NCI-H1092 (cell line): ENCODE measurements at regions not wholly inside any gene's neighbourhood (a gene's known extent, or its start where the extent isn't known, plus 50 kb on each side); places are given as distances from the start of the nearest gene placed in this dataset.

Experiments
- DNase-seq: peaks from one replicate; lab custom pipeline; 2025; lab: John Stamatoyannopoulos, UW

GRCh38 chr2:64704161-64704560, 50.4 kb upstream of the SERTAD2 start:
- no peak for DNase-seq

DNA sequence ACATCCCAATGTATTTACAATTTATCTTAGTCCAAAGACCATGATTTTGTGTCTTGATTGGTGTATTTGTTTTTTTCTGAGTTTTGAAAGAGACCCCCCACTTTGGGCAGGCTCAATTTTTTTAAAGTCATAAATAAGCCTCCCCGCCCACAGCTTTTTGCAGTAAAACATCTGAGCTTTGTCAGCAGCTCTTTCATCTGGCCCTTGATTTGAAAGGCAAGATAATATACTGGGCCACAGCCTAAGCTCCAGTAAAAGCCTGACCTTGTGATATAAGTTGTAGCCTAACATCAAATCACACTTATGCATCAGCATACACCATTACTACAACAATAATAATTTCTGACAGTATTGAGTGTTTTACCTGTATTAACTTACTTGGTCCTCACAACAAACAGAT, 51.3 kb upstream of the SERTAD2 start:
- no peak for DNase-seq

GRCh38 chr2:64707276-64707675, 53.6 kb upstream of the SERTAD2 start:
- no peak for DNase-seq

GRCh38 chr2:64708829-64709228, 55.1 kb upstream of the SERTAD2 start:
- no peak for DNase-seq

GRCh38 chr2:64711252-64711800, 57.6 kb upstream of the SERTAD2 start:
- no peak for DNase-seq

DNA sequence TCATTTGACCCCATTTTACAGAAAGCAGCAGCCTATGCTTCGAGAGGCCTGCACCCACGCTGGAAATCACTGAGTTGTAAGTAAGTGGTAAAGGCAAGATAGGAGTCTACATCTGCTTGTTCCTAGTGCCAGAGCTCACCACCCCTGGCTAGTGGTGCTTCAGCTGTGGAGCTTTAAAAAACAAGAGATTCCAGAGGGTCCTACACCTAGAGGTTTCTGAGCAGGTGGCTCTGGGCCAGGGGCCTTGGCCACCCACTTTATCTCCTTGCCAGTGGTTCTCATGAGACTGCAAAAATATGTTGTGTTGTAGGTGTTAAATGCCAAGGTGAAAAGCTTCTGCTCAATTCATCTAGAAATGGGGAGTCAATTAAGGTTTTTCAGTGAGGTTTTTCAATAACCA, 60.0 kb upstream of the SERTAD2 start:
- no peak for DNase-seq

- no peak for DNase-seq
Observed at GRCh38 chr2:64716569-64716968, 62.9 kb upstream of the SERTAD2 start.

DNA sequence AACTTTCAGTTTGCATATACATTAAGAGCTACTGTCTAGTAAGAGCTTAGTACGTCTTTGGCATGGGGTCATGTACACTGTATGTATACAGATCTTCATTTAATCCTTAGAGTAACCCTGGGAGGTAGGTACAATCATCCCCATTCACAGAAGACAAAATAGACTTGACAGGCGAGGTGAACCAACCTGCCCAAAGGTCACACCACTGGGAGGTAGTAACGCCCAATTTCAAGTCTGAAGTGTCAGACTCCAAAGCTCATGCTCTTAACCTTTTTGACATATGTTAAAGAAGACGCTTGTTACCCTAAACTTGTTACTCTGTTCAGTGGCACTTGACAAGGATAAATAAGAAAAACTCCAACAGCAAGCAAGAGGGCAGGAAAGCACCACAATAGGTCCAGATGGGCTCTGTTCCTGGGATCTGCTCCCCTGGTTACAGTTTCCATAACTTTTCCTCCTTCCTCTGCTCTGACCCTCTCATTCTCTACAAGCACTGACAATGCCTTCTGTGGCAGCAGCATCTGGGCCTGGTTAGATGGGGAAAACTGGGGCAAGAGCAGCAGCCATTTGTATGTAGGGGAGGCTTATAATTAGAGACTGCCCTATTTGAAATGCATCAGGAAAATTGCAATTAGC, 64.7 kb upstream of the SERTAD2 start:
- no peak for DNase-seq

- DNase-seq = no peak
Observed at GRCh38 chr2:64720535-64721319, 67.0 kb upstream of the SERTAD2 start.

GRCh38 chr2:64721320-64721623, 67.6 kb upstream of the SERTAD2 start:
- no peak for DNase-seq

DNA sequence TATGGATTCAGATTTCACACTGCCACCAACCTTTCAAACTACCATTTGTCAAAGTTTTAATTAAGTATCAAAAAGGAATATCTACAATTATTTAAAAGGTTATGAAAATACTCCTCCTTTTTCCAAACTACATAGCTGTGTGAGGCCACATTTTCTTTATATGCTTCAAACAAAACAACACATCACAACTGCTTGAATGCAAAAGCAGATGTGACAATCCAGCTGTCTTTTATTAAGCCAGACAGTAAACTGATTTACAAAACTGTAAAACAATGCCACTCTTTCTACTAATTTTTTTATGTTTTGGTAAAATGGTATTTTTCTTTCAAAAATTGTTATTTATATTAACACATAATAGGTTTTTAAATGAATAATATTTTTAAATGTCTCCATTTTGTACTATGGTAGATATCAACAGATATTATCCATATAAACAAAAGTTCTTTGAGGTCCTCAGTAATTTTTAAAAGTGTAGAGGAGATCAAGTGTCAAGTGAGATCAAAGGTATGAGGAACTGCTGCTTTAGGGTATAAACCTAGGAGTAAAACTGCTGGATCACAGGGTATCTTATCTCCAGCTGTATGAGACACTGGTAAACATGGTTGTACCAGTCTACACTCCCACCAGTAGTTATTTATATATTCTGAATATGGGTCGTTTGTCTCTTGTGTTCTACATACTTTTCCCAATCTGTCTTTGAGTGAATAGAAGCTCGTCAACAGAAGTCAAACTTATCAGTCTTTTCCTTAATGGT, 68.8 kb upstream of the SERTAD2 start:
- DNase-seq = no peak

GRCh38 chr2:64727013-64727767, 73.5 kb upstream of the SERTAD2 start:
- no peak for DNase-seq

DNA sequence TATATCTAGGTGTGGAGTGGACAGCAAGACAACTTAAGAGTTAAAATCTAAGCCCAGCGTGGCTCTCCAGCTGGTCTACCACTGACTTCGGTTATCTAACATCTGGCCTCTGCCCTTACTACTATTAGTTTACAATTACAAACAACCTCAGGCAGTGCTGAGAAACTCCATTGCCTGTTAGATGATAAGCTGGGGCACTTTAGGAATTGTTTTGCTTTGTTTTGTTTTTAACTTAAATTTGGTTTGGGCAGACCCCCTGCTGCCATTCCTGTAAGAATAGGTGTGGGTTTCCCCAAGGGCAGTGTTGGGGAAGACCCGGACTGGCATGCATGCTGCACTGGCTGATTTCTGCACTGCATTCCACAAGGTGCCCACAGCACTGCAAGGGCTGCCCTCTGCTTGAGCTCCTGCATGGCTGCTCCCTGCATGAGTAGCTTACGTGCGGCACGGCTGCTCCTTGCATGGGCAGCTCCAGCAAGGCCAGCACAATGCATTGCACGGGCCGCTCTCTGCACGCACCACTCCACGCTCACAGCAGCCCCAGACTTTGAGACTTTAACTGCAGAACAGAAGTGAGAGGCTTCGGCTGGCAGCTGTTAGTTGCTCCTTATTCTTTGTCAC, 74.2 kb upstream of the SERTAD2 start:
- DNase-seq = no peak

DNA sequence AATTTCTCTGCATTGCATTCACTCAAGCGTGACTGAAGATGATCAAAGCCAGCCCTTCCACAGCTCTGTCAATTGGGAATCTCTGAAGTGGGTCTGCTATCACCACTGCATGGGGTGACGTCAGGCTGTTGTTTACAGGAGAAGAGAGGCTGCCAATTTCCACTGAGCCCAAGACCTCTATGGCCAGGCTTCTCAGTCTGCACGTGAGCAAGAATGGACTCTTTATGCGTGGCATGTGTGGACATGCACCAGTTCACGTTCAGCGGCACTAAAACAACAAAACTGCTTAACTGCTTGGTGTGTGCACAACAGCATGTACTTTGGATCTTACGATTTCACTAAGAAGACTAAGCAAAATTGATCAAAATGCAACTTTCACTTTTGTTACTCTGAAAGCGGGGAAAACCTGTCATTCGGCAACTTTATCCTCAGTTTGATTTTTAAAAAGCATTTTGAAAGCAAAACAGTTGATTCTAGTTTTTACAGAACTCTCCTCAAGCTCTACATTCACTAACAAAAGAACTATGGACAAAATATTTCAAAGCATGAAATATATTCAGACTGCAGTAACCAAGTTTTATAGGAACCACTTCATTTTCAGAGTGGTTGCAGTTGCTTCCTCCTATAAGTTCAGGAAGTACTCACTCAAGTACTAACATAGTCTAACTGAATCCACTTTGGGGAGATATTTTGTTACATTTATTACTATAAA, 77.0 kb upstream of the SERTAD2 start:
- DNase-seq = peak; percentile 51

GRCh38 chr2:64731263-64731643, 77.5 kb upstream of the SERTAD2 start:
- DNase-seq = no peak

DNA sequence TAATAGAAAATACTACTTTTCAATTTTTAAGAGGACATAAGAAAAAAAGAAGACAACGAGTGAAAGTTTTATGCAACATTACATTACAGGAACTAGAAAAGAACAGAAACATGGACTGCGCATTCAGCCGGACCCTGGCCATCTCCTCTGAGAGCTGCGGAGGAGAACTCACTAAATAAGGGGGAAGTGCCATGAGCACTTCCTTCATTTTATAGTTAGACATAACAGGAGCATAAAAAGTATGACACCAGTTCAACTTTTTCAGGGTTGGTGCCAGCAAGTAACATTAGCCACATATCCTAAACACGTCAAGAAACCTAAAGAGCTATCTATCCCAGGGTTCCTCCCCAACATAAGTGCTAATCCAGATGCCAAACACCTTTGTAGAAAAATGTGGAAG, 78.0 kb upstream of the SERTAD2 start:
- no peak for DNase-seq

GRCh38 chr2:64732146-64732545, 78.4 kb upstream of the SERTAD2 start:
- DNase-seq = no peak

- DNase-seq = no peak
Observed at GRCh38 chr2:64735504-64735903, 81.8 kb upstream of the SERTAD2 start.

DNA sequence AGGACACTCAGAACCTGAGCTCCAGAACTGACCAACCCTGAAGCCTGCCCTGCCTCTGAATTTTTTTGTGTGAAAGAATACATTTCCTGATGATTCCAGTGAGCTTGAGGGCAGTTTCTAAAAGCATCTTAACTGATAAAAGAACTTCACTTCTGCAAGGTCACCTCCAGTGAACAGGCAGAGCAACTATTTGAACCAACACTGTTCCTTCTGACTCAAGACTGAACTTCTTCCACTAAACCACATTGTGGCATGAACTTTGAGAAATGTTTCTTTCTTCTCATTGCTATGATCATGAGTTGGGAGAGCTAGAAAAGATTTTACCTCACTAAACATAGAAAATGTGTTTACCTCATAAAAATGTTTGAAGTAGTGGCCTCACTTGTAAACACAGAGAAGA, 83.8 kb upstream of the SERTAD2 start:
- DNase-seq = no peak

GRCh38 chr2:64738026-64738425, 84.3 kb upstream of the SERTAD2 start:
- DNase-seq = no peak

GRCh38 chr2:64742678-64743077, 89.0 kb upstream of the SERTAD2 start:
- no peak for DNase-seq
